GM18498 (cell line): ENCODE measurements at regions not wholly inside any gene's neighbourhood (a gene's known extent, or its start where the extent isn't known, plus 50 kb on each side); places are given as distances from the start of the nearest gene placed in this dataset.
"Not testable (repeated sequence)": the region's sequence is repeated elsewhere in the genome, so short reads cannot be mapped to it uniquely, and the experiment has no call there.

Experiments
- ATAC-seq: cut with Tn5 transposase; IDR thresholded peaks from one replicate; pipeline ENCODE4 v1.9.1; 2021; ENCODE audit warnings: mild to moderate bottlenecking, moderate library complexity; ENCODE audit not compliant: unreplicated experiment

DNA sequence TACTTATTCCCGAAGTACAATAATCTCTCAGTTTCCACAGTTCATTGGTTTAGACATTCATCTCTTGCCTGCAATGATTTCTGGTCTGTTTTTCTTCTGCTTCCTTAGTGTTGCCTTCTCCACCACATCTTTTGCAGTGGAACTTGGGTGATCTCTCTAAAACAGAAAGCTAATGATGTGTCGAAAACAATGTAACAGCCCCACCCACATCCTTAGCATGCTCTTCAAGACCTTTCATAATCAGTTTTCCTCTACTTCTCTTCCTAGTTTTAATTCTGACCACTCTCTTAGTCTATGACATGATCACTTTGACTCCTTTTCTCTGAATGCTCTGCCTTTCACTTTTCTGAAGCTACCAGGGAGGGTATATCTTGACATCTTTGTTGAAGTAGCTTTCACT, 1007.9 kb upstream of the CITED2 start:
- ATAC-seq, result no peak

DNA sequence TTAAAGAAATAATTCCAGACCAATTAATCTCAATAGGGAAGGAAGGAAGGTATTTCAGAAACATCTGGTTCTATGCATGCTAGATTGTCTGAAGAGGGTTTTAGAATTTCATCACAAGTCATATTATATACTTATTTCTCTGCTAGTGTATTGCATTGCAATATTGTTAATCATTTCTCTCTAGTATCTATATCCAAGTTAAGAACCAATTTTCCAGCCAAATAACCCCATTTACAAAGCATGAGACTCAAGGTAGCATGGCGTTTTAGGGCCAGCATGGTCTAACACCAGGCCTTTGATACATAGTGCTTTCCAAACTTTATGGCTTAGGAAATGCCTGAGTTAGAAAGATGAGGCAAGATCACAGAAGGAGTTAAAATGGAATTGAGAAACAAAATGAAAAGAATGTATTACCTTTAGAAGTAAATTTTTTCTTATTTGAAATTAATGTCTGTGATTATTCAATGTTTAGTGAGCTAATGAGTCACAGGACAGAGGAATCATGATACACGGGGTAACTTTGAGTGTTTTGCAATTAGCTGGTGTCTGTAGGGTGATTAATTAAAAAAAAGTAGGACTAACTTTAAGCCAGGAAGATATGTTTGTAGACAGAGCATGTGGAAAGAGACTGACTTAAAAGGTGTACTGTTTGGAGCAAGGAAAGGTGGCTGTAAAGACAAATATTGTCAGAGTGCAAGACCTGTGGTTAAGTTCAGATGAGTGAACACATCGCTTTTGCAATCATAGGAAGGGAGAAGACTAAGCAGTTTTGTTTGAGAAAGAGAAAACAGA, 1006.2 kb upstream of the CITED2 start:
- ATAC-seq, result no peak

GRCh38 chr6:140379919-140380318, 1005.5 kb upstream of the CITED2 start:
- no peak for ATAC-seq

DNA sequence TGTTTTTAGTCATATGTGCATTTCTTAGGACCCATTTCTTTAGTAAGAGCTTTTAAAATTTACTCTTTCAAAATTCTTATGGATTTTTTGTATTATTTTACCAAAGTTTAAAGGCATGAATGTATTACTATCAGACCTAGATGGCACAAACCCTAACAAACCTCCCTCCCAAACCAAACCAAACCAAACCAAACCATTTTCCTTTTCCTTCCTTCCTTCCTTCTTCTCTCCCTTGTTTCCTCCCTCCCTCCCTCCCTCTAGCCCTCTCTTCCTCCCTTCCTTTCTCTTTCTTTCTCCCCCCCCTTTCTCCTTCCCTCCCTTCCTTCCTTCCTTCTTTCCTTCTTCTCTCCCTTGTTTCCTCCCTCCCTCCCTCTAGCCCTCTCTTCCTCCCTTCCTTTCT, 1001.8 kb upstream of the CITED2 start:
- ATAC-seq, result no peak

DNA sequence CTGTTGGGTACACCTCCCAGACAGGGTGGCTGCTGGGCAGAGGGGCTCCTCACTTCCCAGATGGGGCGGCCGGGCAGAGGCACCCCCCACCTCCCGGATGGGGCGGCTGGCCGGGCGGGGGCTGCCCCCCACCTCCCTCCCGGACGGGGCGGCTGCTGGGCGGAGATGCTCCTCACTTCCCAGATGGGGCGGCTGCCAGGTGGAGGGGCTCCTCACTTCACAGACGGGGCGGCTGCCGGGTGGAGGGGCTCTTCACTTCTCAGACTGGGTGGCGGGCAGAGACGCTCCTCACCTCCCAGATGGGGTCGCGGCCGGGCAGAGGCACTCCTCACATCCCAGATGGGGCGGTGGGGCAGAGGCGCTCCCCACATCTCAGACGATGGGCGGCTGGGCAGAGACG, 999.3 kb upstream of the CITED2 start:
- not testable (repeated sequence) for ATAC-seq

- no peak for ATAC-seq
These were observed 997.6 kb upstream of the CITED2 start for GRCh38 chr6:140372064-140372463.

GRCh38 chr6:140370976-140371870, 996.8 kb upstream of the CITED2 start:
- ATAC-seq, result no peak

DNA sequence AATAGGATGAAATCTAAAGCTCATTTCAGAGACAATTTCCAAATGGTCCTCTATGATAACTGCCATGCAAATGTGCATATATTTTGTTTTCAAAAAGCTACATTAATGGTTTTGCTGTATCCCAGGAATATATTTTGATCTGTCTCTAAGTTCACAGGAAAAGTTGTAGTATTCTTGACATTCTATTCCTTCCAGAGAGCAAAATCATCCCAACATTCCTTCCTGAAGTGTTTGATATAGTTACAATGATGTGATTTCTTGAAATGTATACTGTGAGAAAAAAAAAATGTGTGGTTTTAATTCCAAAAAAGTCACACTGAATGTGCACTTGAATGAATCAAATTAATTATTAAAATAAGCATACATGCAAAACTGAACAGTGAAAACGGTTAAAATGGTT, 996.0 kb upstream of the CITED2 start:
- ATAC-seq, result no peak

- ATAC-seq, result no peak
These were observed 992.5 kb upstream of the CITED2 start for GRCh38 chr6:140366991-140367390.

DNA sequence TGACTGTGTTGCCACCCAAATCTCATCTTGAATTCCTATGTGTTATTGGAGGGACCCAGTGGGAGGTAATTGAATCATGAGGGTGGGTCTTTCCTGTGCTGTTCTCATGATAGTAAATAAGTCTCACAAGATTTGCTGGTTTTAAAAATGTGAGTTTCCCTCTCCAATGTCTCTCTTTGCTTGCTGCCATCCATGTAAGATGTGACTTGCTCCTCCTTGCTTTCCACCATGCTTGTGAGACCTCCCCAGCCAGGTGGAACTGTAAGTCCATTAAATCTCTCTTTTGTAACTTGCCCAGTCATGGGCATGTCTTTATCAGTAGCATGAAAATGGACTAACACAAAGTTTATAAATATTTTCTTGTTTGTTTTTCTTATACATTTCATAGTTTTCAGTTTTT, 990.5 kb upstream of the CITED2 start:
- no peak for ATAC-seq

DNA sequence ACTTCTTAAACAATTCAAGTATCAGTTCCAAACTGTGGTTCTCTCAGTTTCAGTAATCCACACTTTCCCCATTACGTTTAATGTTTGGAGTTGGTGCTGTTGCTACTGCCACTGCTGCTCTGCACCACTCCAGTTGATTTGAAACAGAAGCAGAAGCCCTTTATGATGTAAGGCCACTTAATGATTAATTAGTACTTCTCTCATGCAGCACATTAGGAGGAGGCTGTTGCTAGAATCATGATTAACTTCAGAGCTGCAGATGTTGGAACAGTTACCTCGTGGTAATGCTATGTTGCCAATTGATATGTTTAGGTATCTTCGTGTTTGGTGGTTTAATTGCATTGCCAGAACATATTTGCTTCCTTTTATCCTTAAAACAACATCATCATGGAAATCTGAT, 986.2 kb upstream of the CITED2 start:
- ATAC-seq, result no peak

DNA sequence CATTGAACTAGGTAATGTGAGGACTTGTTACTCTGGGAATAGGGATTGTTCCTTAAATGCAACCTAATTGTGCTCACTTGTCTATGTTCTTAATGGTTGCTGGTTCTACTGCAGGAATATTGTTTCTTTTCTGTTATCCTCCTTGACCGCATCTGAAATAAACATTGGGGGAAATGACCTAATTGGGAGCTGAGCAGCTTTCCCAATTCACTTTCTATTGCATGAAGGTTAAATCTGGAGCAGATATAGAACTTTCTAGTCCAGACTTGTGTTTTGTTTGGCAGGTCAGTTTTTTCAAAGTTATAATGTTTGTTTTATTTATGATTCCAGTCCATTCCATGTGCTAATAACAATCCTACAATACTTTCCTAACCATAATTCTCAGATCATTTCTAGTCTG, 981.0 kb upstream of the CITED2 start:
- ATAC-seq, result no peak

GRCh38 chr6:140354296-140354695, 979.8 kb upstream of the CITED2 start:
- ATAC-seq, result no peak

DNA sequence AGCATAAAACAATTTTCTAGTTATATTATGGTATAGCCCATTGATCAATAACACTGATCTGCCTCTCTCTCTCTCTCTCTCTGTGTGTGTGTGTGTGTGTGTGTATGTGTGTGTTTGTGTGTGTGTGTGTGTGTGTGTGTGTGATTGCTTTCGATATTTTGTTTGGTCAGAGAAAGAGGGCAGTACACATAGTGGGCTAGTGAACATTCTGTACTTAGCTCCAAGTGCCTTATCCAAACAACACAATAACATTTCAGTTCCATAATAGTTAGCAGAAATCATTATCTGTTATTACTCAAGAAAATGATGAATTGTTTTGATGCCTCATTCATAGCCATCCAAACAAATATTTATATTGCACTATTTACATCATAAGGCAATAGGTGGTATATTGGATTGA, 979.1 kb upstream of the CITED2 start:
- no peak for ATAC-seq

DNA sequence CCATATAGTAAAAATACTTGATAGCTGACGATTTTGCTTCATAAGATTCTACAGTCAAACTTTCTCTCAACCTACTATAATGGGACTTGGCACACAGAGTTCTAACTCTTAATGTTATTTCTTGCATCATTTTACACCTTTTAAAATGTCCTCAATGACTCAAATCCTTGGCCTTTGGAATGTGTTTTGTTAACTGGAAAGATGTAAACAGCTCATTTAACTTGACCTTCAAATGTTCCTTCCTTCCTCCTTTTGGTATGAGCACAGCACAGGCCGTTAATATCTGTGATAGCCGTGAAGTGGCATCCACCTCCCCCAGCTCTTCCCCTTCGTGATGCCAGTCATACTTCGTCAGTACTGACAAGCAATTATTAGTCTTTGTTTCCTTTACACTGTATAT, 972.0 kb upstream of the CITED2 start:
- ATAC-seq, result no peak

GRCh38 chr6:140345935-140346334, 971.5 kb upstream of the CITED2 start:
- no peak for ATAC-seq

DNA sequence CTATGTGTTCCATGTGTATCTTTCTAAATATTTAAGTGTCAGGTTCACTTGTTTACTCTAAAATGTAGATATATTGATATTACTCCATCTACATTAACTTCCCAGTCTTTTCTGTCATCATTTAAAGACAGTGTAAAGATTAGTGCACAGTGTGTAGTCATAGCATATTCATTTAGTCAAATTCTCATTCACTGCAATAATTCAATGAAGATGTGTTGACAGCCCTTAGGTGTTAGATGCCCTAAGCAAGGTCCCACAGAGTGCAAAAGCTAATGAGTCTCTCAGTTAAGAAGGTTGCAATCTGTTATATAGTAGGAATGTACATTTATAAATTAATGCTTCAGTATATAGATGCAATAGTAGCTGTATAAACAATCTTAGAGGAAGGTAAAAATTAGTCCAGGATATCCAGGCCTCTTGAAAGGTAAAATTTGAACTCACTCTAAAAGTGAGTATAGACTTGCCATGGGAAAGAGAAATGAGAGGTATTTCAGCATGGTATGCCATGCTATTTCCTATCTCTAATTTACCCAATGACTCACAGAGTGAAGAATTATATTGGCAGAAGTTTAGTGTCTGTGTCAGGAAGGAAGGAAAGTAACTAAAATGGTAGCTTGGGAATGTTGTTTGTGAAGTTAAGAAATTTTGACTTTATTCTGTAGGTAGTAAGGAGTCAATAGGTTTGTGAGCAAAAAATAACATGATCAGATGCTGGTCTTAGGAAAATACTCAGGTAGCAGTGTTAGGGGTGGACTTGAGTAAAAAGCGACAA, 969.9 kb upstream of the CITED2 start:
- ATAC-seq, result no peak

DNA sequence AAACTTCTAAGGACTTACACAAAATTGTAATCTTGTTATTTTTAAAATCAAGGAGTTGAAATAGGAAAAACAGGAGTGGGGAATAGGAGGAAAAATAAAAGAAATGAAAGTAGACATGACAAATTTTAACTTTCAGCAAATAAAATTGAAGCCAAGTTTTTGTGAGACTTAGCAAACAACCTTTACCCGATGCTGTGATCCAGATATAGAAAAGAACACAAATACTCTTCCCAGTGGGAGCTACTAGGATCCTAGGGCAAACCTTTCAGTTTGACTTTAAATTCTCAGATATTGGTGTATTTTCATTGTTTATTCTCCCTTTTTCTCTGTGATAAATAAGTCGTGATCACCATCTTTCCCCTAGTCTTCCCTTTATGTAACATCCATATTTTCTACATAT, 968.7 kb upstream of the CITED2 start:
- no peak for ATAC-seq

DNA sequence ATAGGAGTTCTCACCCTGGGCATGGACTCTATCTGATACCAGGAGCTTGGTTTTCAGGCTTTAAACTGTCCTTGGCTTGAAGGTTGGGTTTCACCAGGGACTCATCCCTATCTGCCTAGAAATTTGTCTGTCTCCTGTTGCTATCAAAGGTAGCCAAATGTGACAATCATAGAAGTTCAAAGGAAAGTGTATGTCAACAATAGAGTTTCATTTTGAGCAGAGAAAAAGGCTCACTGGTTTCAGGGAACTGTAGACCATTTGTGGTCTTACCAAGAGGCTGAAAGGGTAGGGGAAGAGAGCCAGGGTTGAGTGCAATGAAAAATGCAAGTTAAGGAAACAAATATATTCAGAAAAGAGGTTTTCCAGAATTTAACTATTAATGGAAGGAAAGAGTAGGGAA, 966.8 kb upstream of the CITED2 start:
- ATAC-seq, result no peak

DNA sequence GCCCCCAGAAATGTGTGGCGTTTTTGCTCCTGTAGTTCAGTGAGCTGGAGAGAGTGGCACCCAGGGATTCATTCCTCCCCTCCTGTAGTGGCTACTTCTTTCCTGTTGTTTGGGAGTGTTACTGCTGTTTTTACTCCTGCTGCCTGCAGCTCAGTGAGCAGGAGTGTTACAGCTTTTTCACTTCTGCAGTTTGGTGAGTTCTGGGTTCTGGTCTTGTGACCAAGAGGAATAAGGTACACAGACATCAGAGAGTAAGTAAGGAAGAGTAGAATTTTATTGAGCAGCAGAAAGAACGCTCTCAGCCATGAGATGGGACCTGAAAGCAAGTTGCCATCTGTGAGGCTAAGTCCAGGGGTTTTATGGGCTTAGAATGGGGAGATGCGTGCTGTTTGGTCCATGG, 966.3 kb upstream of the CITED2 start:
- ATAC-seq, result no peak

- ATAC-seq, result not testable (repeated sequence)
These were observed 964.6 kb upstream of the CITED2 start for GRCh38 chr6:140339084-140339483.
